ENCODE measurements at regions not wholly inside any gene's neighbourhood (a gene's known extent, or its start where the extent isn't known, plus 50 kb on each side); places are given as distances from the start of the nearest gene placed in this dataset.

DNA sequence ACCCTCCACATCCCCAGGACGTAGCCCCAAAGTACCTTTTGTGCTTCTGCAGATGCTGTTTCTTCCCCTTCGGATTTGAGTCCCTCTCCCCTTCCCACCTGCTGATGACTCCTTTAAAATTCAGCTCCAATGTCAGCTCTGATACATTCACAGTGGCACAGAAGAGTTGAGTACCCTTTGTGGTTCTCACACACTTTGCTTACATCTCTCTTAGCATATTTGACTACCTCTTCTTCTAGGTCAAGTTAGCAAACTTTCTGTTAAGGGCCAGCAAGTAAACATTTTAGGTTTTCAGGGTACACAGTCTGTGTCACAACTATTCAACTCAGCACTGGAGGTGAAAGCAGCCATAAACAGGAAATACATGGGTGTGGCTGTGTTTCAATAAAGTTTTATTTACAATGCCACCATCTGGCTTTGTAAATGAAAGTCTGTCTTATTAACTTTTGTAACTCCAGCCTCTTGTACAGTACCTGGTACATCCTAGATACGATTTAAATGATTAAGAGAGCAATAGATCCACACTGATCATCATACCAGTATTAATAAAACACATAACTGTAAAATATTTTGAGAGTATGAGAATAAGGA, 161.7 kb downstream of the SOX9 start:
- CTCF ChIA-PET, result no interaction called here

DNA sequence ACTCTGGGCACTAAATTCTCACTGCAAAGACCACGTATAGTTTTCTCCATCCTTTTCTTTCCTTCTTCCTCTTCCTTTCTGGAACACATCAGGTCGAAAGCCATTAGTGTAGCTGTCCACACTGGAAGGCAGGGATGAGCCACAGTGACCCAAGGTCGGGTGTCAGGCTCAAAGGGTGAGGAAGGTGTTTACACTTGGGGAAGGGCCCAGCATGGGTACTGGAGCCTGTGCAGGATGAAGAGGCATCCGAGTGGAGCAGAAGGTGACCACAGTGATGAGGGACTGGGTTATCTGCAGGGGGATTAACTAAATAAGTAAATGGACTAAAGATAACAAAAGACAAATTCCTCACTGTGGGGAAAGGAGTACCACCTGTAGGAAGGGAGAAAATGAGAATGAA, 164.0 kb downstream of the SOX9 start:
- CTCF ChIA-PET, result no interaction called here
- POLR2A ChIA-PET, result no interaction called here
- TF ChIP-seq, protein P1, sequence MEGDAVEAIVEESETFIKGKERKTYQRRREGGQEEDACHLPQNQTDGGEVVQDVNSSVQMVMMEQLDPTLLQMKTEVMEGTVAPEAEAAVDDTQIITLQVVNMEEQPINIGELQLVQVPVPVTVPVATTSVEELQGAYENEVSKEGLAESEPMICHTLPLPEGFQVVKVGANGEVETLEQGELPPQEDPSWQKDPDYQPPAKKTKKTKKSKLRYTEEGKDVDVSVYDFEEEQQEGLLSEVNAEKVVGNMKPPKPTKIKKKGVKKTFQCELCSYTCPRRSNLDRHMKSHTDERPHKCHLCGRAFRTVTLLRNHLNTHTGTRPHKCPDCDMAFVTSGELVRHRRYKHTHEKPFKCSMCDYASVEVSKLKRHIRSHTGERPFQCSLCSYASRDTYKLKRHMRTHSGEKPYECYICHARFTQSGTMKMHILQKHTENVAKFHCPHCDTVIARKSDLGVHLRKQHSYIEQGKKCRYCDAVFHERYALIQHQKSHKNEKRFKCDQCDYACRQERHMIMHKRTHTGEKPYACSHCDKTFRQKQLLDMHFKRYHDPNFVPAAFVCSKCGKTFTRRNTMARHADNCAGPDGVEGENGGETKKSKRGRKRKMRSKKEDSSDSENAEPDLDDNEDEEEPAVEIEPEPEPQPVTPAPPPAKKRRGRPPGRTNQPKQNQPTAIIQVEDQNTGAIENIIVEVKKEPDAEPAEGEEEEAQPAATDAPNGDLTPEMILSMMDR (IDR thresholded peaks at IDR 0.05; ENCODE audit: insufficient read depth, low read length, missing control alignments), result no peak
- H3K4me3 ChIP-seq (ENCODE audit: low read depth, low read length), result no peak overlapping the region
- DNase-seq (ENCODE audit: low read depth, low spot score), result no peak

More for the DNA sequence above, 161.7 kb downstream of the SOX9 start:
- no peak overlapping the region for H3K4me3 ChIP-seq (ENCODE audit: low read depth, low read length)
- TF ChIP-seq, protein P1 (IDR thresholded peaks at IDR 0.05; ENCODE audit: insufficient read depth, low read length, missing control alignments), result no peak
- POLR2A ChIA-PET, result no interaction called here
- no peak for DNase-seq (ENCODE audit: low read depth, low spot score)

DNA sequence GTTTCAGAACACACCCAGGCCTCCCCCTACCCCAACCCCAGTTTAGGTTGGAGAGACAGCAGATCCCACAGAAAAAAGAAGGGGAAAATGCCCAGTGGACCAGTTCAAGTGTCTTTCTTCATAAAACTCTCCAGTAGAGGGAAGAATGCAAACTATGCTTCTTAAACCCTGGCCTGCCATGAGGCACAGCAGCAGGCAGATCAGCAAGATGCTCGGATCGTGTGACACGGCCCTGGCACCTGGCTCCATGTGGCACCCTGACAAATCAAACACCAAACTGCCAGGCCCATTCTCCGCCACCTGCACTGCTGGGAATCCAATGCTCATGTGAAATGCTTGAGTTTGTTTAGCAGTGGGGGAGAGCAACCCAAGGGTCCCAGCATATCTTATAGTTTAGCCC, 166.8 kb downstream of the SOX9 start:
- ChIA-PET POLR2A (no interaction called here), CTCF (interaction anchor here (1.0 kb wide), 1 partner anchor 269 kb away, joined by 3 read pairs; no protein-coding TSS in a partner anchor)
- no peak for DNase-seq (ENCODE audit: low read depth, low spot score)
- TF ChIP-seq, protein P1 (IDR thresholded peaks at IDR 0.05; ENCODE audit: insufficient read depth, low read length, missing control alignments), result no peak
- H3K4me3 ChIP-seq (ENCODE audit: low read depth, low read length), result no peak overlapping the region

DNA sequence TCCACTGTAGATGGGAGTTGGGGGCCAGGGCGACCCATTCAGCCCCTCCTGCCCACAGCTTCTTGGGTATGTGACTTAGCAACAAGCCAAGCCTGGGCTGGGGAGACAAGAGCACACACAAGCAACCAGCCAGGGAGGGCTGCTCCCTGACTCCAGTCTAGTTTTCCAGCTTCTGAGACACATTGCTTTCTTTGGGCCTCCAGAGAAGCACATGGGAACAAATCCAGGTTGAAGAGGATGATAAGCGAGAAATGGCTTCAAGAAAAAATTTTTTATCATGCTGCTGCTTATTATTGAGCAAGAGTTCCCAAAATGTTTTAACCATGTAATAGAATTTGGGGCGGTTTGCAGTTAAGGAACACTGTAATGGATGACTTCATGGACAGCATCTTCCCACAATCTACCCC, 173.7 kb downstream of the SOX9 start:
- no peak overlapping the region for H3K4me3 ChIP-seq (ENCODE audit: low read depth, low read length)
- CTCF ChIA-PET, result no interaction called here
- no peak for DNase-seq (ENCODE audit: low read depth, low spot score)
- POLR2A ChIA-PET, result no interaction called here
- TF ChIP-seq, protein P1 (IDR thresholded peaks at IDR 0.05; ENCODE audit: insufficient read depth, low read length, missing control alignments), result no peak

DNA sequence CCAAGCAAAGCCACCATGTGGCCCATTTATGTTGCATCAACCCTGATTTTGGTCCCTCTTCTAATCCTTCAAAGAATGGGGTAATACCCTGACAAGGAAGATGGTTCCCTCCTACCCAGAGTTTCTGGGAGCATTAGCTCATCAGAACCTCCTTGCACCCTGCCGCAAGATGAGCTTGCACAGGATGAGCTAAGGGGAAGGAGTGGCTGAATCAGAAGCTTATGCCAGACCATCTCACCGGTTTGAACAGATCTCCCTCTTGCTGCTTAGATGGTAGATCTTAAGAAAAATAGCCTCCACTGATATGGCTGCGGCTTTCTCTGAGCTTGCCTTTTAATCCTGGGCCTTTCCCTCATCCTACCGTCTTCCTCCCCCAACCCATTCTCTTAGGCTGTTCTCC, 175.1 kb downstream of the SOX9 start:
- CTCF ChIA-PET, result no interaction called here
- TF ChIP-seq, protein P1 (IDR thresholded peaks at IDR 0.05; ENCODE audit: insufficient read depth, low read length, missing control alignments), result no peak
- POLR2A ChIA-PET, result no interaction called here
- no peak overlapping the region for H3K4me3 ChIP-seq (ENCODE audit: low read depth, low read length)
- no peak for DNase-seq (ENCODE audit: low read depth, low spot score)

DNA sequence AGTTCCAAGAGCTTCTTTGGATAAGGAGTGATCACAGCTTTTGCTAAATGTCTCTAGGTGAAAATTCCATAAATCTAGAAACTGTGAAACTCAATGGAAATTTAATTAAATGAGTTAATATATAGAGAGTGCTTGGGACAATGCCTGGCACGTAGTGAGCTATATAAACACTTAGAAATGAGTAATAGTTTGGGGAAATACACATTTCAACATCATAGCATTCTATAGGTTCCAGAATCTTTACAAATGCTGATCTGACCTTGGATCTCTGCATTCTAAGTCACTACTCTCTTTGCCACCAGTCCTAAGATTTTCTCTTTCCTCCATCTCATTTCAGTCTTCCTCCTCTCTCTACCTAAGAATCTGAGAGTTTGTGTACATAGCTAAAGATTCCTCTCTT, 175.6 kb downstream of the SOX9 start:
- TF ChIP-seq, protein P1 (IDR thresholded peaks at IDR 0.05; ENCODE audit: insufficient read depth, low read length, missing control alignments), result no peak
- ChIA-PET POLR2A (no interaction called here), CTCF (interaction anchor here (0.9 kb wide), 1 partner anchor 243 kb away, joined by 3 read pairs; no protein-coding TSS in a partner anchor)
- no peak for DNase-seq (ENCODE audit: low read depth, low spot score)
- no peak overlapping the region for H3K4me3 ChIP-seq (ENCODE audit: low read depth, low read length)
